ENCODE measurements at regions not wholly inside any gene's neighbourhood (a gene's known extent, or its start where the extent isn't known, plus 50 kb on each side); places are given as distances from the start of the nearest gene placed in this dataset.

- TF ChIP-seq RAD21 (IDR thresholded peaks at IDR 0.05 in 1 of 2, conservative IDR thresholded peaks at IDR 0.05 in 1 of 2; ENCODE audit: low read depth in 2 of 2, low read length in 2 of 2), result no peak
- no peak for TF ChIP-seq USF2 (IDR thresholded peaks at IDR 0.05; ENCODE audit: low read length)
- no peak for TF ChIP-seq MAFK (IDR thresholded peaks at IDR 0.05; ENCODE audit: low read depth, low read length)
Measured at GRCh38 chr20:61125546-61126180, 126.4 kb upstream of the CDH4 start (continued).

Data from H1 (cell line).